DND-41 (cell line): ENCODE measurements at regions not wholly inside any gene's neighbourhood (a gene's known extent, or its start where the extent isn't known, plus 50 kb on each side); places are given as distances from the start of the nearest gene placed in this dataset.

Source experiments
- CTCF ChIP-seq: IDR thresholded peaks from 2 replicates; pipeline ENCODE4 v1.5.1; 2012; ENCODE audit warnings: borderline replicate concordance, low read length, moderate library complexity, mild to moderate bottlenecking; ENCODE audit not compliant: poor library complexity, severe bottlenecking; ENCODE audit errors: extremely low read depth
- EZH2 ChIP-seq: IDR thresholded peaks from 3 replicates; pipeline ENCODE4 v1.6.1; 2012; ENCODE audit warnings: borderline replicate concordance, low read depth, mild to moderate bottlenecking, moderate library complexity, low read length, inconsistent platforms; ENCODE audit not compliant: severe bottlenecking

DNA sequence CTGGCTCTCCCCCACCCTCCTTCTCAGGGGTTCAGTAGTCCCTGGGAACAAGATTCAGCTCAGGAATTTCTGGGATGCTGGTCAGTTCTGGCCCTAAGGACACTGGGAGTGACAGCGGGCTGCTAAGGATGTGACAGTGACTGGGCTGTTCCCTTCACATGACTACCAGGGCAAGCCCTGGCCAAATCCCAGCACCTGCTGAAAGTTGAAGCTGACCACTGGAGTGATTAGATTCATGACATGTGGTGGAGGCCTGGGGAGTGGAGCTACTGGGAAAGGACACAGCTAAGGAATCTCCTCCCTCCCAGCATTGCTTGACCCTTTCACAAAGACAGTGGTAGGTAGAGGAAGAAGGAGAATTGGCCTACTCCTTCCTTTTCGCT is 204.9 kb downstream of the DAD1 start:
- no peak for TF ChIP-seq CTCF
- TF ChIP-seq EZH2: no peak
